Embryonic facial prominence (tissue), 1 donor: ENCODE measurements at regions not wholly inside any gene's neighbourhood (a gene's known extent, or its start where the extent isn't known, plus 50 kb on each side); places are given as distances from the start of the nearest gene placed in this dataset.

Source experiments
- DNase-seq: peaks from one replicate; pipeline ENCODE4 v3.0.0-alpha.2; 2016; ENCODE audit errors: extremely low spot score

- DNase-seq: no peak
Measured at GRCh38 chr18:38353149-38353548, 787.6 kb upstream of the CELF4 start.

GRCh38 chr18:38350141-38350540, 784.5 kb upstream of the CELF4 start:
- no peak for DNase-seq

- DNase-seq: no peak
Measured at GRCh38 chr18:38330573-38330972, 765.0 kb upstream of the CELF4 start.

- DNase-seq: no peak
Measured at GRCh38 chr18:38329145-38329544, 763.5 kb upstream of the CELF4 start.

GRCh38 chr18:38322206-38322605, 756.6 kb upstream of the CELF4 start:
- DNase-seq: no peak

GRCh38 chr18:38321262-38321661, 755.7 kb upstream of the CELF4 start:
- DNase-seq: no peak

GRCh38 chr18:38318416-38318815, 752.8 kb upstream of the CELF4 start:
- no peak for DNase-seq

GRCh38 chr18:38313831-38314230, 748.2 kb upstream of the CELF4 start:
- DNase-seq: no peak

GRCh38 chr18:38312532-38312931, 746.9 kb upstream of the CELF4 start:
- no peak for DNase-seq

- no peak for DNase-seq
Measured at GRCh38 chr18:38310936-38311335, 745.3 kb upstream of the CELF4 start.

- no peak for DNase-seq
Measured at GRCh38 chr18:38307914-38308313, 742.3 kb upstream of the CELF4 start.

GRCh38 chr18:38305961-38306360, 740.4 kb upstream of the CELF4 start:
- no peak for DNase-seq

- DNase-seq: no peak
Measured at GRCh38 chr18:38301621-38302020, 736.0 kb upstream of the CELF4 start.

GRCh38 chr18:38297910-38298309, 732.3 kb upstream of the CELF4 start:
- DNase-seq: no peak

GRCh38 chr18:38290229-38290628, 724.6 kb upstream of the CELF4 start:
- DNase-seq: no peak

GRCh38 chr18:38284972-38285371, 719.4 kb upstream of the CELF4 start:
- DNase-seq: no peak

GRCh38 chr18:38263066-38263465, 697.5 kb upstream of the CELF4 start:
- no peak for DNase-seq

GRCh38 chr18:38262661-38263060, 697.1 kb upstream of the CELF4 start:
- no peak for DNase-seq

GRCh38 chr18:38257661-38258060, 692.1 kb upstream of the CELF4 start:
- no peak for DNase-seq

- no peak for DNase-seq
Measured at GRCh38 chr18:38256366-38256765, 690.8 kb upstream of the CELF4 start.

- DNase-seq: no peak
Measured at GRCh38 chr18:38250971-38251370, 685.4 kb upstream of the CELF4 start.

- DNase-seq: no peak
Measured at GRCh38 chr18:38244480-38244879, 678.9 kb upstream of the CELF4 start.

- no peak for DNase-seq
Measured at GRCh38 chr18:38243291-38243690, 677.7 kb upstream of the CELF4 start.

- no peak for DNase-seq
Measured at GRCh38 chr18:38241736-38242135, 676.1 kb upstream of the CELF4 start.

GRCh38 chr18:38241216-38241615, 675.6 kb upstream of the CELF4 start:
- DNase-seq: no peak
